EL (cell line): ENCODE measurements at regions not wholly inside any gene's neighbourhood (a gene's known extent, or its start where the extent isn't known, plus 50 kb on each side); places are given as distances from the start of the nearest gene placed in this dataset.

Source experiments
- DNase-seq: peaks from one replicate; pipeline ENCODE4 v3.0.0-alpha.2; 2016

DNA sequence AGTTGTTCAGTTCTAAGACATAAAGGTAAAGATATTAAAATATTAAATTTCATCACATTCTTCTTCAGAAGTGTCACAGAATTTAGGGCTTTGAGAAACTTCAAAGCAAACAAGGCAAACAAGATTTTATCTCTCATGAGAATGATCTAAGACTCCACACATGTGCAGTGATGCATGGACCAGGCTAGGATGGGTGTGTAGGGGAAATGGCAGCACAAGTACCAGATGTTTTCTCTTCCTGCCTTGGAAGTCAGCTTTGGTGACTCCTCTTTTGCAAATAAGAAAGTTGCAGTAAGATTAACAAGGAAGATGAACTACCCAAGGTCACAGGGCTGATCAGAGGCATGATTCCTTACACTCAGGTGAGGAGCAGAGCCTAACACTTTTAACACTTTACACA, 163.8 kb upstream of the LMNTD1 start:
- DNase-seq = peak; percentile 11

DNA sequence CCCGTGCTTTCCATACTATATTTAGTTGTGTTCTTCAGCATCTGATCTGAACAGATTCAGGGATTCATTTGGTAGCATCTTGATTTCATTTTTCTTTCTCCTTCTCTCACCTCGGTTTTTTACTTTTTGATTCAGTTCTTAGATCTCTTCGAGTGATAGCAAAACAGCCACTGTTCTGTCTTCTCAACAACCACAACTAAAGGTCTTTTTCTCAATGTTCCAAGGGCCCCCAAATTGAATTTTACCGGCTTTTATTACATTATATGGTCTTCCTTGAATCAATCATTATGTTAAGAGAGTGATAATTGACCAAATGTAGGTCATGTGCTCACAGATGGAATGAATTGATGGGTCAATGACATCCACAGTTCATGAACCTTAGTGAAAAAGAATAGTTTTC, 164.5 kb upstream of the LMNTD1 start:
- DNase-seq = no peak

DNA sequence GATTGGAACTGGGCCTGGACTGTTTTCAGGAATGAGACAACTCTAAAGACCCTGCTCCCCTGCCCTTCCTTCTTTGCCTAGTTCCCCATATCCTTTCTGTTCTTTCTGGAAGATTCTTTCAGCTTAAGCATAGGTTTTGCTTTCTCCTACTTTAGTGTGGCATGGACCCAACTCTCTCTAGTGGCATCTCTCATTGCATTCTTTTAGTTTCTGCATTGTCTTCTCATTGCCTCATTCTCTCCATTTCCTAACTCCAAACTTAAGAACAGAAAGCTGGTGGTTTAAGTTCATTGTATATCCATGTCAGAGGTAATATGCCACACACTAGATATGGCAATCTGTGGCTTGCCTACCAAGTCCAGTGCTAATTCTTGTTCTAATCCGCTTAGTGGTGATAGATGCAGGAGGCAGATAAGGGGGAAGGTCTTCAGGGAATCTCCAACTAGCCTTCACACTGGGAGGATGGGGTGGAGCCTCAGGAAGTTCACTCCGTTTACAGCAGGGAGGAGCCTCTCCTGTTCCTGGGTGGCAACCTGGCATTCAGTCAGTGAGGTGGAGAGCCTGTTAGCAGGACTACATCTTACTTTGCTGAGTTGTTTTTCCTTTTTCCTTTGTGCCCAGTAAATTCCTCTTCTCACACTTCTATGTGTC, 165.1 kb upstream of the LMNTD1 start:
- no peak for DNase-seq

DNA sequence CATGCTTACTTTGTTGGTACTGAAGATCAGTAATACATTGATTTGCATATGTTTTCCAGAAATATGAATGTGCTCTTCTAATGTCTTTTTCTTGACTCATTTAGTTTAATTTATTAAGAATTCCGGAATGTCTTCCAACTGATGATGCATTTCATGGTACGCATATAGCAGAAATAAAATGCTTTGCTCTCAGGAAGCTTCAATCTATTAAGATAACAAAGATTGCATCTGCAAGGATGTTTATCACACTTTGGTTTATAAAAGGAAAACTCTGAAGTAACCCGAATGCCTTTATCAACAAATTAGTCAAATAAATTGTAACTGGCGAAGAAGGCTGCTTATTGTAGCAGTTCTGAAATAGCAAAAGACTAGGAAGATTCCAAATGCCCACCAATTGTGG, 166.4 kb upstream of the LMNTD1 start:
- DNase-seq = no peak

DNA sequence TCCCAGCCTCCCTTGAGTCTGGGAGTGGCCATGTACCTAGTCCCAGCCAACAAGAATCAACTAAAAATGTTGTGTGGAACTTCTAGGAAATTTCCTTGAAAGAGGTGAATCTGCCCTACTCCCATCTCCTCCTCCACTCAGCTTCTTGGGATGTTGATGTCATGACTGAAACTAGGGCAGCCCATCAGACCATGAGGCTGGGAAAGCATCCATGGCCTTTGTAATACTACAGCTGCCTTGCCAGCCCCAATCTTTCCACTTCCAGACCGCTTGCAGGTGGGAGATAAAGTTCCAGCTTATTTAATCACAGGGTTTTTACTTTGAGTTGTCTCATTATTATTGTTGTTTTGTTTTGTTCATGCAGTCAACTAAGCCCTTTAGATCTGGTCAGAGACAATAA, 170.3 kb upstream of the LMNTD1 start:
- no peak for DNase-seq

DNA sequence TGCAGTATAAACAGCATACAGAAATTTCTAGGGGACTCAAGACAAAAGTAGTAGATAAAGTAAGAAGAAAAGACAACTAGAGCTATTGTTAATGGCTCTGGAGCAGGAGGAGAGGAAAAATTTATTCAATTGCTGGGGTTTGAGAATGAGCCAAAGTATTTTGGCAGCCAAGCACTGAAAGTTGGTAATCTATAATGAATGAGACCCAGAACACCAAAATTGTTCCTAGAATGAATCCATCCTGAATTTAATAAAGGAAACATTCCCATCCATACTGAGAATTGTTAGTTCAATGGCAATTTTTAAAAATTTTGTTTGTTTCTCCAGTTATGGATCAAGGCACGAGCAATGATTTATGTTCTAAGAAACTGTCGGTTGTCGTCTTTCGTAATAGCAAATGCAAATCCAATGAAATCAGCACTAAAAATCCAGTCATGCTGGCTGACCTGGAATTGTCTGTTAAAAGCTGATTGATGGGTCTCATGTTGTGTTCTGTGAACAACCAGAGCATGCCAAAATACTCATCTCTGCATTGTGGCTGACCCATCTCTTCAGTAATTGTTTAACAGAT, 170.9 kb upstream of the LMNTD1 start:
- DNase-seq = no peak

DNA sequence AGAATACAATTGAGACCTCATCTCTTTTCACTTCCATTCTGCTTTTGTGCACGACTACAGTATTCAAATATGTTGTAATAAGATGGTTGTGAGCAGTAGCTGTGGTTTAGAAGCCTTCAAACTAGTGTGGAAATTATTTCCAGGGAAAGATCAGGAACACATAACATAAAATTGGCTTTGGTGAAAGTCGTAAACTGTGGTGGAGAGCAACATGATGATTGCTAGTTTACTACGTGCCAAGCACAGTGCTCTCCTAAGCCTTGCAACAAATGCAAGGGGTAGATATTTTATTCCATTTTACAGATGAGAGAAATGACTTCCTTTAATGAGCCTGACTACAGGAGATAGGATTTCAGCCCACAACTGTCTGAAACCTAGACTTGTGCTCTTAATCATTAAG, 172.4 kb upstream of the LMNTD1 start:
- no peak for DNase-seq

DNA sequence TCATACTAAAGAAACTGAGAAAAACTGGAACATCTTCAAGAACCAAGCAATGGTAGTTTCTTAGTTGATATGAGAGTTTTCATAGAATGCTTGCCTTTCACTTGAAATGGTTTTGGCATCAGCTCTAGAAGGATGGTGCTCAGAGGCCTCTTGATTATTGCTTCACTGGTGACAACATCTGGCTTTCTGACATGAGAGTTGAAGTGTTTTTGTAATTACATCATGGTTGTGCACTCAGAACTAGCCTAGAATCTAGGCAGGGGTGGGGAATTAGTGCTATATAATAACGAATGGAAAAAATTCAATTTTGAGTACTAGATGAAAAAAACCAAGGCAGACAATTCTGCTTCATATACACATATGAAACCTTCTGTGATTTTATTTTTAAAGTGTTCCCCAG, 172.8 kb upstream of the LMNTD1 start:
- DNase-seq = peak; percentile 32

DNA sequence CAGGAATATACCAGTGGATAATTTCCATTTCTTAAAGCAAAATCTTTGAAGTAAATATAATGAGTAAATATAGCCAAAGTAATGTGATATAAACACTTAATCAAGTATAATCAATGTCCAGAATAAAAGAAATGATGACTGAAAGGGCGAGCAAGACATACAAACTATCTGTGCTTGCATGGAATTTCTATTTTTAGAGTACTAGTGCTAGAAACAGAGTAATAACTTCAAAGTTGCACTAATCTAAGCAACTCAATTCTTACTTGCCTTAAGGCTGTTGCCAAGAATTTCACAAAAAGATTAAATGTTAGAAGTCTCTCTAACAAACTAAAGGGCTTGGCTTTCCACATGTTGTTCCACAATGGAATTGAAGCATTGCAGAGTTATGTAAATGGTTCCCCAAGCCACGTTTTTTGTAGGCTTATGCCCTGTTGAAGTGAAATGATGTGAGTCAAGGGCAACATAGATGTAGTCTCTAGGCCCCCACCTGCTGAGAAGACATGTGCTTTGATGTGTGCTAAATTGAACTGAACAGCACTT, 175.0 kb upstream of the LMNTD1 start:
- DNase-seq = no peak

DNA sequence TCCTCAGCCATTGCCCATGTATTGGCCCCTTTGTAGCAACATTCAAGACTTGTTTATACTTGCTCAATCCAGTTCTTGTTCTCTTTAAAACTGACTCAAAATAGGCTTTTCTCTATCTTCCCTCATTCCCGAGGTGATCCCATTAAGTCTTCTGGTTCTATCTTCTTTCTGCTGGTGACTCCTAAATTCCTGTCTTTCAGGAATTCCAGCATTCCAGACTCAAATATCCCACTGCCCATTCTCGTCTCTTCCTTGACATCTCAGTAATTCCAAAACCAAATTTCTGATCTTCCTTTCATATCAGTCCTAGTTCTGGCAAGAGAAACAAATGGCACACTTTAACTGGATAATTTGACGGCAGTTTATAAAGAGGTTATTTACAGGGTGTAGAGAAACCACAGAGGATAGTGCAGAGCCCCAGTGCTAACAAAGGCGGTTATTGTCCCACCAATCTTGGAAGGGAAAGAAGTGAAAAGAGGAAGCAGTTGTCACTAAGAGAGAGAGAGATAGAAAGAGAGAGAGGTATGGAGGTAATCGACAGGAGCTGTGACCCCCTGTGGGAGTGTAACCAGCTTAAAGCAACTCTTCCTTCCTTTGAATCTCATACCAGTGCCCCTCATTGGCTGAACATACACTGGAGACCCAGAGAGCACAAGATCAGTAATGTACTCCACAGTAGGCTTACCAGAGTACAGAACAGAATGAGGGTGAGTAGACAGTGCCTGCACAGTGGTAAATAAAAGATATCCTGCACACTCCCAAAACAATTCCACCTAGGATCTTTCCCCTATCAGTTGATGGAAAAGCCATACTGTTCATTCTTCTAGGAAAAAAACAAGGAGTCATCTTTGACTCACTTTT, 177.6 kb upstream of the LMNTD1 start:
- DNase-seq = no peak

DNA sequence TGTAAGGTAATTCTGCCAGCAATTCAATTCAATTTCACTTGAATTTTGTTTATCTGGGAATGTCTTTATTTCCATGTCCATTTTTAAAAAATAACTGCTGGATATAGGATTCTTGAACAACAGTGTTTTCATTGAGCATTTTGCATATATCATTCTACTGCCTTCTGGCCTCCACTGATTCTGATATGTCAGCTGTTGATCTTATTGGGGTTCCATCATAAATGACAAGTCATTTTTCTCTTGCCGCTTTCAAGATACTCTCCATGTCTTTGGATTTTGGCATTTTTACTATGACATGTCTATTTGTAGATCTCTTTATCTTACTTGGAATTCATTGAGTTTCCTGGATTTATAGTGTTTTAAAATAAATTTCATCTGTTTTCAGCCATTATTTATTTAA, 180.5 kb upstream of the LMNTD1 start:
- DNase-seq = no peak

DNA sequence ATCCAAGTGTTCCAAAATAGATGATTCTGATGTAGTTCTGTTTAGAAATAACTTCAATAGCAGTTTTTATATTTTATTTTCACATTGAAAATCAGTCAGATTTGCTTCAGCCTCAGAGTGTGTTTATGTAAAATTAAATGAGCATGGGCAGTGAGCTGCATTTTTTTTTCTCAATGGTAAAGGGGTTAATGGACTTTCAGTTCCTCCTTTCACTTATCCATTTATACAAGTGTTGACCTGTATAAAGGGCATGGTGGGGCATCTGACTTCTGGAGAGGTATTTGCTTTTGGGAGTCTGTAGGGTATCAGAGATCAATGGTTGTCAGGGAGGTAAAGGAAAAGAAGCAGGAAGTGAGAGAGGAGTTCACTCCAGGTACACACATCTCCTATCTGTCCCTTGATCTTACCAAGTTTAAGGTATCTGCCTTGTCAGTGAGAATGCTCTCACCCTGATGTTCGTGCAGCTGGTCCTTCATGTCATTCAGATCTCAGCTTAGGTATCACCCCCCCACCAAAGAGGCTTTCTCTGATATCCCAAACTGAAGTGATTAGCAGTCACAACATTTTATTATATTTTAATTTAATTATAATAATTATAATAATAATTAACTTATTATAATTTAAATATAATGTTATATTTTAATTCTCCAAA, 181.6 kb upstream of the LMNTD1 start:
- DNase-seq = no peak

DNA sequence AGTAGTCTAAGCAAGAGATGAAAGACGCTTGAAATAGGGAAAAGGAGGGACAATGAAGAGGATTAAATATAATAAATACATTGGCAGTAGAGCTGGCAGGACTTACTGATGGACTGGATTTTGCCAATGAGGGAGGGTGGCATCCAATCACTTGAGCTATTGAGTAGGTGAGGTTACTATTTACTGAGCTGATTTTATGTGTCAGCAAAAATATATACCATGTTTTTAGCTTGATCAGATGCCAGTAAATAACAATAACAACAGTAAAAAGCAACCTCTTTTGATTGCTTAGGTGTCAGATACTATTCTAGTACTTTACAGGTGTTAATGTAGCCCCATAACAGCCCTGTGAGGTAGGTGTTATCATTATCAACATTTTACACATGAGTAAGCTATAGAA, 187.5 kb upstream of the LMNTD1 start:
- DNase-seq = no peak

DNA sequence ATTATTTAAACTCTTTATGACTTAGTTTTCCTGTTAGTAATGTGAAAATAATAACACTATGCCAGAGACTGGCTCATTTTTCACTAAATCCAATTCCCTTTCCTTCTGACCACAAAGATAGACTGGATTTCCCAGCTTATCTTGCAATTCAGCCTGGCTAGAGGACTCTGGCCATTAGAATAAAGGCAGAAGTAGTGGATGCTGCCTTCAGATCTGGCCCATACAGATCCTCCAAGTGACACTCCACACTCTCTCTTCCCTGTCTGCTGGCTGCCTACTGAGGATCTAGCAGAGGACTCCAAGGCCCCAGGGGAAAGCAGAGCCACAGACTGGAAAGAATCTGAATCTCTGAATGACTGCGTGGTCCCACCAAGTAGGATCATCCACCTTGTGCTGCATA, 188.8 kb upstream of the LMNTD1 start:
- DNase-seq = no peak

DNA sequence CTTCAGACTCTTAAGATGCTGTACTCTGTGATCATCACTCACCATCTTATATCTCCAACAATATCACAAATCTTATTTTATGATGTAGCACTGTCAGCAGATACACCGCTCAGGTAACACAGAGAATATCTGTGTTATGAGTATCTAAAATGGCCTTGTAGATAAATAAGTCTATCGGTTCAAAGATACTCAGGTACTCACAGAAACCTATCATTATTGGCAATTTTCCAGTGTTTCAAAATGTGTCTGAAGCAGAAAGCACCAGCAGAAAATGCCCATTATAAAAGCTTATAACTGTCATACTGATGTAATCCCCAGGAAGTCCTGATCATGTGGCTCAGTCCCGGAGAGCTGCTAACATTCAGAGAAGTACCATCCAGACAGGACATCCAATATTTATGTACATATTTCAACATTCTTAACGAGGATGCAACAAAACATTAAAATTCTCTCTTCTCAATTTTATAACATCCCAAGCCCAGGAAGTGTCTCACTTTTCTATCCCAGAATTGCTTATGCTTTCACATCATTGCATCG, 190.7 kb upstream of the LMNTD1 start:
- DNase-seq = no peak

DNA sequence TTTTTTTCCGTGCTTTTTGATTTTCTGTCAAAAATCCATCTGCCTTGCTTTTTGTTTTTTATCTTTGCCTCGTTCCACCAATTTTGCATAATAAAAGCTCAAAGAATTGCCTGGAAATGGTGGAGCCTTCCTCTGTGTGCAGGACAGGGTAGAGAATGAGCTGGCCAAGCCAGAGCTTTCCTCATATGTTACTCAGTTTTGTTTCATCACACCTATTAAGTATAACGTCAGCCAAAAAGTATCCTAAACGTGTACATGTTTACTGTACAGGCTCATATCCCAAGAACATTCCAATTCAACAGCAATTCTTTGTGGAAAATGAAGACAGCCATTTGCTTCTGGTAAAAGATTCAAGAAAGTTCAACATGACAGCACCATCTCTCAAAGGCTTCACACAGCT, 191.2 kb upstream of the LMNTD1 start:
- no peak for DNase-seq

DNA sequence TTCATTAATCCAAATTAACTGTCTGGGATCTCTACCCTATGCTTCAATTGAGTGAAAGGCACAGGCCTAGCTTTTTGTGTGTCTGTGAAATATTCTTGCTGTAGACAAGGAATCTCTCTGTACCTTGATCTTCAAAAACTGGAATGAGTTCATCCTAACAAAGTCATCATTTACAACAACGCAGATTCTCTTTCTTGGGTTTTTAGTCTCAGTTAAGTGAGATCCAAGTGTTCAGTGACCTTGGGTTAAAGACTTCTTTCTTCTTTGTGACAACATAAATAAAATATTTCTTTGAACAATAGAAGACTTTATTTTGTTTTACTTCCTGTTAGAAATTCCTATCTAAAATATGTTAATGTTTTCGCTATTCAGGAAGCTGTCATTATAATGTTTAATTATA, 192.2 kb upstream of the LMNTD1 start:
- DNase-seq = no peak

DNA sequence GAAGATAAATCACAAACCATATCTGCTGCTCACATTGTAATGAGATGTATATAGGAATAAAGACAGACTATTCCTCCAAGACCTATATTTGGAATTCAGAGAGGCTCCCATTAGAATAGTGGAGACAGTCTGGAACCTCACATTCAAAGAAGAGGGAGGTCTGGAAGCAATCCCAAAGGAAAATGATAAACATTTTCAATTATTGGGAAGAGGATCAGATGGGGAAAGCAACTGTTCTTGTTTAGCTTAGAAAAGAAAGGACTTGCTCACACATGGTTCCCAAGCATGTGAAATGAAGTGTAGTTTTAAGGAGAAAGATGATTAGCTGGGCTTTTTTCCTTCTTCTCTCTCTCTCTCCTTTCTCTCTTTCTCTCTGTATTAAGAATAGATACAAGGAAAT, 193.0 kb upstream of the LMNTD1 start:
- DNase-seq = no peak

DNA sequence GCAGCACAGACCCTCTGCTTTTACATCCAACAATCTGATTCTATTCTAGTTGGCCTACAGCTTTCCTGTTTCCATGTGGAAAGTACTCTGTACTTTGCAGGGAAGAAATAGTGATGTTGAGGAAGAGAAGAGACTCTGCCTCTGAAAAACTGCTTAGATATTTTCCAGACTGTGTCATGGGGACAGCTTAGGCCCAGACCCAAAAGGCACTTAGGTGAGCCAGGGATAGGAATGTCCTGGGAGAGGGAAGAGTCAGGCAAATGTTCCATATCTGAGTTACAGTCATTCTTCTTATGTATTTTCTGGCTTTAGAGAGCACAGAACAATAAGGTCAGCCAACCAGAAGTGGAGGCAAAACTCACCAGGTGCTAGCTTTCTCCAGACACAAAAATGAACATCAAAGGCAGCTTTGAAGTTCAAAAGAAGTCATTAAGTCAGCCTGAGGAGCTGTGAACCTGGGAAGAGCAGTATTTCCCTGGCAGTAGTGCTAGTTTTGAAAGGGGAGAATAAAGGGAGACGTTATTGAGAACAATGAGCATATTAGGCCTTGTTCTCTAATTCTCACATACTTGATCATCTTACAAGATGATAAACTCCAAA, 199.7 kb upstream of the LMNTD1 start:
- no peak for DNase-seq

DNA sequence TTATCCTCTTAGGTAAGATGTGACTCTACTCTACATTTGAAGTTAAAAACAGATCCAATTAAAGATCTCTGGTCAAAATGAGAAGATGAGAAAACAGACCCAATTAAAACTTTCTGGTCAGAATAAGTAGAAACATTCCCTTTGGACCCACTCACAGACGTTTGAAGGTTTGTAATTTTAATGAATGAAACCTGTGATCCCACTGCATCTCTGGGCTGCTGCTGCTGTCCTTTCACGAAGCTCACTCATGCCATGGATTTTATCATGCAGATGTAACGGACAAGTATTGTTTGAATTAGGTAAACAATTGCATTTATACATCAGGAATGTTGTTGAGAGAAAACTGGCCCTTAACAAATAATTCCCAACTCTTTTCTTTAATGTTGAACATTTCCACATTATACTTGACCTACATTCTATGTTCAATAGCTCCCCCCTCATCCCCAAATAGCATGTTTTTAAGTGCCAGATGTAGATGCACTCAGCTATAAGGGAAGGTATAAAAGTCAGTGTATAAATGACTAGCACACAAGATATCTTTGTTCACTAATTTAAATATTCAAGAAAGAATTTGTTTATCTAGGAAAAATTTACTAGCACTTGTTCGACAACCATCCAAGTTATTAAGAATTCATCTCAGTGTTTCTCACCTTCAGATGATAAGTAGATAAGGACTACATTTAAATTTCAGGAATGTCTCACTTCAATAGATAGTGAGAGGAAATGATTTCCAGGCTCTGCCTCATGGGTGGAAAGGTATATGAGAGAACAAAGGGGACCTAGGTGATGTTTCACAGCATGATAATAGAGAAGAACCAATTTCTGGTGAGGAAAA, 202.3 kb upstream of the LMNTD1 start:
- no peak for DNase-seq

DNA sequence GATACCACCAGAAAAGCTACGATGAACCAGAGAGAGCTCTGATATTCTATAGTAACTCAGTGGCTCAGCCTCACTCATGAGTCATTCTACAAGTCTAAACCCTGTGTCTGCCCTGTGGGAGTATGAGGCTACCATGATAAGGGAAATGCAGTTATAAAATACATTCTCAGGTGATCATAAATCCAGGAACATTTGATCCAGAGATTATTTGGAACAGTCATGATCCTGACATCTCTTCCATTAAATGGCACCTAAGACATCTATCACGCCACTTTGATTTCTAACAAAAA, 202.6 kb upstream of the RASSF8 start:
- DNase-seq = no peak

DNA sequence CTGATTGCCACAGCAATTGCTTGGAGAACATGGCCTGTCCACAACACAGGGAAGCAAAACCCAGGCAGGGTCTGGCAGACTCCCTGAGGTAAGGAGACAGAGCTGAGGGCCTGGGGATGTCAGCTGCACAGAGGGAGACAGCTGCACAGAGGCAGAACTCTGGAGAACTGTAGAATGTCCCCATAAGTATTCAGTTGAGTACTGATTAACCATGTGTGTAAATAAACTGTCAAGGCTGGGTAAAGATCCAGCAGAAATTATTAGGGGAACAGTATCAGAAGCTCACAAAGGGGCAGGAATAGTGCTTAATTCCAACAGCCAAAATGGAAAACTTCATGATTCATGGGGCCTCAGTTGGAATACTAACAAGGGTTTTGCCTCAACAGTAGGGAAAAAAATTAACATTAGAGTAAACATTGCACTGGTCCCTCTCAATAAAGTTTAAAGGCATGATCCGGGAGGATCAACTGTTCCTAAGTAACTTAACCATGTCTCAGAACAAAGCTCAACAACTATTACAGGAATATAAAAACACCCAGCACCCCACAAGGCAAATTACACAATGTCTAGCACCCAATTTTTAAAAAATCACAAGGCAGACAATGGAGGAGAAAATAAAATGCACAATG, 201.3 kb upstream of the RASSF8 start:
- DNase-seq = no peak
